Left ventricle myocardium inferior (tissue), 1 donor: ENCODE measurements at regions not wholly inside any gene's neighbourhood (a gene's known extent, or its start where the extent isn't known, plus 50 kb on each side); places are given as distances from the start of the nearest gene placed in this dataset.
A peak's percentile ranks its signal among the peaks of the same experiment; 100 is the strongest.

Experiments
- DNase-seq: peaks from one replicate; pipeline ENCODE4 v3.0.0-alpha.2; 2020
- H3K27ac ChIP-seq: fragments of 200-600 bp; replicated peaks from 2 replicates; pipeline ENCODE4 v1.8.0; 2021
- H3K27me3 ChIP-seq: fragments of 200-600 bp; 2 replicates; pipeline ENCODE4 v1.8.0; 2021; ENCODE audit warnings: low read depth
- H3K36me3 ChIP-seq: fragments of 200-600 bp; 2 replicates; pipeline ENCODE4 v1.8.0; 2021
- H3K4me1 ChIP-seq: fragments of 200-600 bp; 2 replicates; pipeline ENCODE4 v1.8.0; 2021
- H3K4me3 ChIP-seq: fragments of 200-600 bp; 2 replicates; pipeline ENCODE4 v1.8.0; 2021; ENCODE audit warnings: mild to moderate bottlenecking, moderate library complexity
- H3K9me3 ChIP-seq: fragments of 200-600 bp; replicated peaks from 2 replicates; pipeline ENCODE4 v1.8.0; 2021
- intact Hi-C: fragments of 100-400 bp; cut with micrococcal nuclease; formaldehyde crosslinking; loops from one replicate; pipeline ENCODE4 v1.11.0; 2022
- TF ChIP-seq, protein P1 (sequence below): fragments of 200-600 bp; IDR thresholded peaks from 2 replicates; pipeline ENCODE4 v1.8.0; 2021; ENCODE audit warnings: antibody characterized with exemption, mild to moderate bottlenecking, borderline replicate concordance
- donor health status: DM: no; HTN: yes; CAD: no; lungs with severe emphysema.

DNA sequence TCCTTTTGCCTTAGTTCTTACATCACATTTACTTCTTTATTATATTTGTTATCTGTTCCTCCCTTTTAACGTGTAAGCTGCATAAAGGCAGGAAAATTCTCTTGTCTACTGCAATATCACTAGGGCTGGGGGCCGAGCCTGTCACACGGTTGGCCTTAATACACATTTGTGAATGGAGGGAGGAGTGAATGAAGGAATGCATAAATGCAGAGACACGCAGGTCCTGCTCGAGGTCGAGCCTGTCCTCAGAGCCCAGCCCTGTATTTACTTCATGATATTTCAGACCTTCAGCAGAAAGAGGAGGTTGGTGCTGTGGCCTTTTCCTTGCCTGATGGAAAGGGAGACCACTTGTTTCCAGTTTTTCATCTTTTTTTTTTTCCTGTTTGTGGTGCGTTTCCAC, 671.3 kb downstream of the PTPRU start:
- DNase-seq = no peak
- no peaks in the 10 kb centered on the region for H3K36me3 ChIP-seq
- intact Hi-C loops = no loop called here
- no peaks in the 10 kb centered on the region for H3K27me3 ChIP-seq
- TF ChIP-seq, protein P1, sequence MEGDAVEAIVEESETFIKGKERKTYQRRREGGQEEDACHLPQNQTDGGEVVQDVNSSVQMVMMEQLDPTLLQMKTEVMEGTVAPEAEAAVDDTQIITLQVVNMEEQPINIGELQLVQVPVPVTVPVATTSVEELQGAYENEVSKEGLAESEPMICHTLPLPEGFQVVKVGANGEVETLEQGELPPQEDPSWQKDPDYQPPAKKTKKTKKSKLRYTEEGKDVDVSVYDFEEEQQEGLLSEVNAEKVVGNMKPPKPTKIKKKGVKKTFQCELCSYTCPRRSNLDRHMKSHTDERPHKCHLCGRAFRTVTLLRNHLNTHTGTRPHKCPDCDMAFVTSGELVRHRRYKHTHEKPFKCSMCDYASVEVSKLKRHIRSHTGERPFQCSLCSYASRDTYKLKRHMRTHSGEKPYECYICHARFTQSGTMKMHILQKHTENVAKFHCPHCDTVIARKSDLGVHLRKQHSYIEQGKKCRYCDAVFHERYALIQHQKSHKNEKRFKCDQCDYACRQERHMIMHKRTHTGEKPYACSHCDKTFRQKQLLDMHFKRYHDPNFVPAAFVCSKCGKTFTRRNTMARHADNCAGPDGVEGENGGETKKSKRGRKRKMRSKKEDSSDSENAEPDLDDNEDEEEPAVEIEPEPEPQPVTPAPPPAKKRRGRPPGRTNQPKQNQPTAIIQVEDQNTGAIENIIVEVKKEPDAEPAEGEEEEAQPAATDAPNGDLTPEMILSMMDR = no peak
- no peaks in the 10 kb centered on the region for H3K9me3 ChIP-seq
- no peaks in the 10 kb centered on the region for H3K4me1 ChIP-seq
- no peak overlapping the region for H3K4me3 ChIP-seq
- no peak overlapping the region for H3K27ac ChIP-seq

DNA sequence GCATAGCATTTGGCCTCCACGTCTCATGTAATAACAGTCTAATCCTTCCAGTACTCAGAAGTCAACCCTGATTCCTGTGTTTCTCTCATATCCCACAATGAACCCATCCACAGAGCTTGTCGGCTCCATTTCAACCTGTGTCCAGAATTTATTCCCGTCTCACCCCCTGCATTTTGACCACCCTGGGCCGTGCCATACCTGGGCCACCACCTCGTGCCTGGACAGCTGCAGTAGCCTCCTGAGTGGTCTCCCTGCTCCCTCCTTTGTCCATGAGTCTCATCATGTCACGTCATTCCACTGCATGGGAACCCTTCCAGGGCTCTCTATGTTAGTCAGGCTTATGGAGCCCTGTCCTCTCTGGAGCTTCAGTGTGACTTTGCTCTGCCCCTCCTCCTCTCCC, 670.6 kb downstream of the PTPRU start:
- Histone ChIP-seq H3K27me3 (no peaks in the 10 kb centered on the region), H3K27ac (no peak overlapping the region), H3K36me3 (no peaks in the 10 kb centered on the region), H3K4me1 (peaks cover 5% of the 10 kb centered on the region), H3K9me3 (no peaks in the 10 kb centered on the region), H3K4me3 (no peak overlapping the region)
- TF ChIP-seq, protein P1 = no peak
- intact Hi-C loops = no loop called here
- no peak for DNase-seq

DNA sequence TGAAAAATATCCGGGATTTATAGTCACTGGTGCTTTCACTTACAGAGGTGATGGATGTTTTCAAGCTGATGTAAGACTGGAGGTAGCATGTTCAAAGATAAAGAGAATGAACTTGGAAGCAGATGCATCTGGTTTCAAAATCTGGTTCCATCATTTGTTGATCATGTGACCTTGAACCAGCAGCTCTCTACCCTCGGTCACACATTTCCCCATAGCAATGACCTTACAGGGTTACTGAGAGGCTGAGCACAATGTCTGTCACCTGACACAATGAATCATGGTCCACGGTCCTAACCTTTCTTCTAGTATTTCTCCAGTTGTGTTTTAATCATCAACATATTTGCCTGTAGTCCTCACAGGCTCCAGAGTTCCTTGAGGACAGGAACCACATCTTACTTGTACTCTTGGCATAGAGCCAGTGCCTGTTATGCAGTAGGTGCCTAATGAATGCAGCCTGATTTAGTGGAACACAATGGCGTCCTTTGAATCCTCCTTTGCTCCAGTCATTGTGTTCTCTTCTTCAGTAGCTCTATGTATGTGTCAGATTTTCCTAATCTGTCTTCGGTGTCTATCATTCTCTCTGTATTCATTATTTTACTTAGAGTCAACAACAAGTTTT, 667.3 kb downstream of the PTPRU start:
- no peaks in the 10 kb centered on the region for H3K9me3 ChIP-seq
- H3K27me3 ChIP-seq = no peaks in the 10 kb centered on the region
- peaks cover 28% of the 10 kb centered on the region for H3K4me1 ChIP-seq
- H3K27ac ChIP-seq = no peak overlapping the region
- intact Hi-C loops = no loop called here
- no peak for DNase-seq
- TF ChIP-seq, protein P1 = no peak
- no peak overlapping the region for H3K4me3 ChIP-seq
- H3K36me3 ChIP-seq = no peaks in the 10 kb centered on the region

DNA sequence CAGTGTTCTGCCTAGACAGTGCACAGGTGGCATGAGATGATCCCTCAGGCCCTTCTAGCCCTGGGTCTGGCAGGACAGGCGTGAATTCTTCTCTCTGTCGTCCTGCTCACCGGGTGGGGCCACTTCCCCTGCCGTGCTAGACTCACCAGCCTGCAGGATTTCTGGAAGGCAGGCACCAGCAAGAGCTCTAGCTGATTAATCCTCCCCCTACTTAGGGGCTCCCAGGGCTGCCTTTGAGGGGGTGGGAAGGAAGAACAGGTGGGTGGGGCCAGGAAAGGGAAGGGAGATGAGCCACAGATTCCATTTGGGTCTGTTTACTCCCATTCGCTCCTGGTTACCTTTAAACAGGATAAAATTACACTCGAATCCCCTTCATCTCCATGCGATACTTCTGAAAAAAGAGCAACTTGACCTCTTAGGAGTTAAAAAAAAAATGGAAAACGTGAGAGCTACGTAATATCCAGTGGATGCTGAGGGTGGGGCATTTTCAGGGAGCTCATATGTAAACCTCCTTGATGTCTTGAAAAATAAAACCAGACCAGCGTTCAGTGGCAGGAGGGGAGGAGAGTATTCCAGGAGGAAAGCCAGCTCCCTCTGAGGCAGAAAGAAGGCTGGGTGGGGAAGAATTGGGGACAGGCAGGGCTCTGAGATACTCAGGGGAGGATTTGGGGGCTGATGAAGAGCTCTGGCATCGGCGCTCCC, 665.5 kb downstream of the PTPRU start:
- peaks cover 31% of the 10 kb centered on the region for H3K4me1 ChIP-seq
- no peak for DNase-seq
- TF ChIP-seq, protein P1 = no peak
- intact Hi-C loops = no loop called here
- H3K27me3 ChIP-seq = no peaks in the 10 kb centered on the region
- H3K27ac ChIP-seq = peak overlapping the region; percentile 67
- H3K36me3 ChIP-seq = no peaks in the 10 kb centered on the region
- H3K9me3 ChIP-seq = no peaks in the 10 kb centered on the region
- H3K4me3 ChIP-seq = no peak overlapping the region

DNA sequence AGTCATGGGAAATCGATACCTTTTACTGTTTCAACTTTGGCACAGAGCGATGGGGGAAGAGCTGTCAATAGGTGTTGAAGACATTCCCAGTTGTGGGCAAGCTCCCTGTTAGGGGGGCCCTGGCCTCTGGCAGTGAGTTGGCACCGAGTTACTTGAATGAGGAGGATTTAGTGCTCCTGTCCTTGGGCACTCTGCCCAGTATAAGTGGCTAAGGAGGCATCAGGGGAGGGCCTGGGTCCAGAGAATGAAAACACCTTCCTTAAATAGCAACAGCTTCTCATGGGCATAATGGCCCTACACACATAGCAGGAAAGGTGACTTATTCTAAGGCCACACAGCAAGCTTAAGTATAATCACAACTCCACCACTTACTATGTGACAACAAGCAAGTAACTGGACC, 664.4 kb downstream of the PTPRU start:
- H3K36me3 ChIP-seq = no peaks in the 10 kb centered on the region
- H3K4me1 ChIP-seq = peaks cover 31% of the 10 kb centered on the region
- H3K27me3 ChIP-seq = peaks cover 5% of the 10 kb centered on the region
- H3K9me3 ChIP-seq = no peaks in the 10 kb centered on the region
- TF ChIP-seq, protein P1 = no peak
- H3K4me3 ChIP-seq = peak overlapping the region; percentile 32
- peak overlapping the region; percentile 67 for H3K27ac ChIP-seq
- DNase-seq = peak; percentile 37
- intact Hi-C loops = no loop called here
